ENCODE measurements at regions not wholly inside any gene's neighbourhood (a gene's known extent, or its start where the extent isn't known, plus 50 kb on each side); places are given as distances from the start of the nearest gene placed in this dataset.

- no peak for TF ChIP-seq POLR2AphosphoS5 (IDR thresholded peaks at IDR 0.05)
- no peak for TF ChIP-seq POLR2A (IDR thresholded peaks at IDR 0.05)
- no peak for TF ChIP-seq CTCF (IDR thresholded peaks at IDR 0.05 in 8 of 11, conservative IDR thresholded peaks at IDR 0.05 in 3 of 11)
- intact Hi-C loops (cut with DNase I; ENCODE audit: low total_unique reads): no loop called here
- peak overlapping the region in 2 of 8 donors; percentile 16 to 32 for H3K4me3 ChIP-seq
Observed at GRCh38 chr5:117761186-117761585, 1186.6 kb upstream of the SEMA6A start.

GRCh38 chr5:117759849-117760499, 1185.4 kb upstream of the SEMA6A start:
- Histone ChIP-seq H3K4me3 (peak overlapping the region in 2 of 8 donors; percentile 16 to 32), H3K4me1 (peaks cover 0 to 3% (median 0%) of the 10 kb centered on the region in 6 donors), H3K27ac (peak overlapping the region in 2 of 8 donors; percentile 12 to 31), H3K9me3 (no peaks in the 10 kb centered on the region), H3K36me3 (no peaks in the 10 kb centered on the region), H3K27me3 (replicated peaks in 1 of 7) (no peaks in the 10 kb centered on the region)
- DNase-seq: no peak
- intact Hi-C loops (cut with DNase I; ENCODE audit: low total_unique reads): no loop called here
- TF ChIP-seq CTCF (IDR thresholded peaks at IDR 0.05 in 8 of 11, conservative IDR thresholded peaks at IDR 0.05 in 3 of 11): no peak
- no peak for TF ChIP-seq POLR2AphosphoS5 (IDR thresholded peaks at IDR 0.05)
- no peak for TF ChIP-seq POLR2A (IDR thresholded peaks at IDR 0.05)
- WGBS, 5 donors: 25 to 35% (median 29%) methylated on average over 4 of the region's 4 CpGs

More at GRCh38 chr5:117761186-117761585, 1186.6 kb upstream of the SEMA6A start:
- WGBS, 5 donors: 11 to 37% (median 16%) methylated on average over 2 of the region's 2 CpGs
- no peaks in the 10 kb centered on the region for H3K36me3 ChIP-seq
- no peaks in the 10 kb centered on the region for H3K27me3 ChIP-seq (replicated peaks in 1 of 7)
- H3K27ac ChIP-seq: peak overlapping the region in 3 of 8 donors; percentile 8 to 17 (median 14)
- H3K9me3 ChIP-seq: no peaks in the 10 kb centered on the region
- H3K4me1 ChIP-seq: peaks cover 0 to 3% (median 0%) of the 10 kb centered on the region in 6 donors
- no peak for DNase-seq

- TF ChIP-seq POLR2A (IDR thresholded peaks at IDR 0.05): no peak
- no peak for TF ChIP-seq POLR2AphosphoS5 (IDR thresholded peaks at IDR 0.05)
- no peak for TF ChIP-seq CTCF (IDR thresholded peaks at IDR 0.05 in 8 of 11, conservative IDR thresholded peaks at IDR 0.05 in 3 of 11)
- Histone ChIP-seq H3K27me3 (replicated peaks in 1 of 7) (no peaks in the 10 kb centered on the region), H3K36me3 (no peaks in the 10 kb centered on the region), H3K4me1 (no peaks in the 10 kb centered on the region), H3K4me3 (no peak overlapping the region), H3K9me3 (peaks cover 0 to 6% (median 0%) of the 10 kb centered on the region in 8 donors), H3K27ac (no peak overlapping the region)
- 73 to 80% (median 74%) methylated on average over 2 of the region's 2 CpGs for WGBS, 5 donors
- no peak for DNase-seq
- intact Hi-C loops (cut with DNase I; ENCODE audit: low total_unique reads): no loop called here
Observed at GRCh38 chr5:117752403-117752802, 1177.8 kb upstream of the SEMA6A start.

- Histone ChIP-seq H3K4me3 (no peak overlapping the region), H3K27ac (no peak overlapping the region), H3K27me3 (replicated peaks in 1 of 7) (no peaks in the 10 kb centered on the region), H3K9me3 (peaks cover 0 to 5% (median 0%) of the 10 kb centered on the region in 8 donors), H3K4me1 (no peaks in the 10 kb centered on the region), H3K36me3 (no peaks in the 10 kb centered on the region)
- TF ChIP-seq POLR2AphosphoS5 (IDR thresholded peaks at IDR 0.05) (no peak), POLR2A (IDR thresholded peaks at IDR 0.05) (no peak)
- no peak for DNase-seq
- 79 to 93% (median 85%) methylated on average over 5 of the region's 5 CpGs for WGBS, 5 donors
- intact Hi-C loops (cut with DNase I; ENCODE audit: low total_unique reads): no loop called here
Observed at GRCh38 chr5:117748336-117748735, 1173.7 kb upstream of the SEMA6A start.

All from spleen (tissue), 11 donors.